ENCODE measurements at regions not wholly inside any gene's neighbourhood (a gene's known extent, or its start where the extent isn't known, plus 50 kb on each side); places are given as distances from the start of the nearest gene placed in this dataset.

DNA sequence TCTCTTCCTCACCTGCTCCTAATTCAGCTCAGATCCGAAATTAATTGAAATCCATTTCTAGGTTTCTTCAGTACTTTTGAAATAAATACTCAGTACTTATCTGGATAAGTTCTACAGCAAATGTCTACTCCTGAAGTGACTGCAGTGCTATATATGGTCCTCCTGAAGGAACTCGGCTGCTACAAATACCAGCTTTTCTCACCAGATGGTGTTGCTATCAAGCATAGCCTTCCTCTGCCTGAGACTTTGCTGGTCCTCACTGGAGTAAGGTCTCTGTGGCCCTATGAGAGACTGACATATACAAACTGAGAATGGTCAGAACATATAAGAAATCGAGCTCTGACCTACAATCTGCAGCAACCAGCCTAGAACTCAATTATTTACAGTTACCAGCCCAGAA, 161.6 kb downstream of the NDFIP2 start:
- H3K27me3 ChIP-seq (ENCODE audit: control insufficient read depth, insufficient read depth, low read length): peaks cover 3% of the 10 kb centered on the region; the same call in 1 of the 2 replicates
- in situ Hi-C loops (cut with MboI; ENCODE audit: low sequenced_read_pairs) (no loop called here), intact Hi-C loops (cut with micrococcal nuclease) (no loop called here), dilution Hi-C loops (cut with HindIII; ENCODE audit: low sequenced_read_pairs, unreplicated experiment) (no loop called here)
- H3K23ac ChIP-seq (ENCODE audit: low read depth, low read length): no peak overlapping the region
- no peaks in the 10 kb centered on the region for H3K79me1 ChIP-seq (ENCODE audit: low read depth in 1 of 2, low read length in 2 of 2)
- no peak overlapping the region for H4K8ac ChIP-seq (ENCODE audit: low read depth in 2 of 2, low read length in 2 of 2)
- H2BK15ac ChIP-seq (ENCODE audit: low read depth, low read length): no peak overlapping the region
- POLR2A ChIA-PET (ENCODE audit: unreplicated experiment): no interaction called here
- H3K36me3 ChIP-seq (ENCODE audit: control insufficient read depth, insufficient read depth, low read length): no peaks in the 10 kb centered on the region
- no peak overlapping the region for H3K14ac ChIP-seq (replicated peaks; ENCODE audit: low read depth, low read length)
- no peak overlapping the region for H3K27ac ChIP-seq (ENCODE audit: insufficient read depth, low read length)
- H2BK120ac ChIP-seq (ENCODE audit: low read depth, low read length): no peak overlapping the region
- no peak overlapping the region for H3K9ac ChIP-seq (ENCODE audit: low read depth, low read length)
- H4K20me1 ChIP-seq (ENCODE audit: insufficient read depth, low read length): no peaks in the 10 kb centered on the region
- no peaks in the 10 kb centered on the region for H3K9me1 ChIP-seq (ENCODE audit: insufficient read depth, low read length)
- H2BK20ac ChIP-seq (ENCODE audit: low read depth, low read length): no peak overlapping the region
- no peak overlapping the region for H3K4ac ChIP-seq (ENCODE audit: low read depth, low read length)
- no peaks in the 10 kb centered on the region for H3K9me3 ChIP-seq (ENCODE audit: control insufficient read depth, insufficient read depth, low read length)
- H2AFZ ChIP-seq (replicated peaks; ENCODE audit: low read length, poor library complexity): no peak overlapping the region
- H3K4me3 ChIP-seq (ENCODE audit: insufficient read depth, low read depth, low read length): no peak overlapping the region
- no peaks in the 10 kb centered on the region for H3K4me1 ChIP-seq (ENCODE audit: control insufficient read depth, insufficient read depth, low read length)
- no peak overlapping the region for H4K91ac ChIP-seq (ENCODE audit: insufficient read depth, low read depth, low read length)
- no peak overlapping the region for H2AK5ac ChIP-seq (ENCODE audit: low read depth, low read length)
- DNase-seq: no peak
- CTCF ChIA-PET: no interaction called here
- no CpG with 5 or more reads among the region's 3 CpGs for WGBS, 2 experiments (ENCODE audit: extremely low coverage in 2 of 2, insufficient read length in 1 of 2)
- H4K5ac ChIP-seq (ENCODE audit: low read depth, low read length): no peak overlapping the region
- no peak overlapping the region for H3K56ac ChIP-seq (ENCODE audit: extremely low read depth, insufficient read depth, low read length)
- no peak overlapping the region for H2BK5ac ChIP-seq (ENCODE audit: low read depth, low read length, poor library complexity, severe bottlenecking)
- H3K4me2 ChIP-seq (ENCODE audit: low read depth, low read length): no peak overlapping the region
- ATAC-seq (ENCODE audit: low read depth): no peak
- BruUV-seq (replicated peaks): no TSS peak
- no peak overlapping the region for H2AK9ac ChIP-seq (replicated peaks; ENCODE audit: low read depth, low read length, poor library complexity)
- TF ChIP-seq CHD1 (IDR thresholded peaks at IDR 0.05; ENCODE audit: low read depth, low read length) (no peak), BHLHE40 (IDR thresholded peaks at IDR 0.05; ENCODE audit: low read depth, low read length) (no peak), POLR2A (IDR thresholded peaks at IDR 0.05; ENCODE audit: low read depth, low read length) (no peak), RAD21 (IDR thresholded peaks at IDR 0.05; ENCODE audit: low read length) (no peak), MAZ (IDR thresholded peaks at IDR 0.05; ENCODE audit: borderline replicate concordance, low read depth, low read length) (no peak), CEBPB (IDR thresholded peaks at IDR 0.05; ENCODE audit: low read depth, low read length) (no peak), SMC3 (IDR thresholded peaks at IDR 0.05; ENCODE audit: low read depth, low read length) (no peak), MAFK (IDR thresholded peaks at IDR 0.05; ENCODE audit: low read depth, low read length) (no peak)
- TF ChIP-seq, protein P1, sequence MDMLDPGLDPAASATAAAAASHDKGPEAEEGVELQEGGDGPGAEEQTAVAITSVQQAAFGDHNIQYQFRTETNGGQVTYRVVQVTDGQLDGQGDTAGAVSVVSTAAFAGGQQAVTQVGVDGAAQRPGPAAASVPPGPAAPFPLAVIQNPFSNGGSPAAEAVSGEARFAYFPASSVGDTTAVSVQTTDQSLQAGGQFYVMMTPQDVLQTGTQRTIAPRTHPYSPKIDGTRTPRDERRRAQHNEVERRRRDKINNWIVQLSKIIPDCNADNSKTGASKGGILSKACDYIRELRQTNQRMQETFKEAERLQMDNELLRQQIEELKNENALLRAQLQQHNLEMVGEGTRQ (IDR thresholded peaks at IDR 0.05; ENCODE audit: low read depth, low read length): no peak
- TF ChIP-seq, protein P2, sequence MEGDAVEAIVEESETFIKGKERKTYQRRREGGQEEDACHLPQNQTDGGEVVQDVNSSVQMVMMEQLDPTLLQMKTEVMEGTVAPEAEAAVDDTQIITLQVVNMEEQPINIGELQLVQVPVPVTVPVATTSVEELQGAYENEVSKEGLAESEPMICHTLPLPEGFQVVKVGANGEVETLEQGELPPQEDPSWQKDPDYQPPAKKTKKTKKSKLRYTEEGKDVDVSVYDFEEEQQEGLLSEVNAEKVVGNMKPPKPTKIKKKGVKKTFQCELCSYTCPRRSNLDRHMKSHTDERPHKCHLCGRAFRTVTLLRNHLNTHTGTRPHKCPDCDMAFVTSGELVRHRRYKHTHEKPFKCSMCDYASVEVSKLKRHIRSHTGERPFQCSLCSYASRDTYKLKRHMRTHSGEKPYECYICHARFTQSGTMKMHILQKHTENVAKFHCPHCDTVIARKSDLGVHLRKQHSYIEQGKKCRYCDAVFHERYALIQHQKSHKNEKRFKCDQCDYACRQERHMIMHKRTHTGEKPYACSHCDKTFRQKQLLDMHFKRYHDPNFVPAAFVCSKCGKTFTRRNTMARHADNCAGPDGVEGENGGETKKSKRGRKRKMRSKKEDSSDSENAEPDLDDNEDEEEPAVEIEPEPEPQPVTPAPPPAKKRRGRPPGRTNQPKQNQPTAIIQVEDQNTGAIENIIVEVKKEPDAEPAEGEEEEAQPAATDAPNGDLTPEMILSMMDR (conservative IDR thresholded peaks at IDR 0.05; ENCODE audit: low read depth, low read length): no peak
- no peak overlapping the region for H3K18ac ChIP-seq (ENCODE audit: low read depth, low read length)

Data from IMR-90 (cell line).